Smooth muscle cell of the brain vasculature (primary cell): ENCODE measurements at regions not wholly inside any gene's neighbourhood (a gene's known extent, or its start where the extent isn't known, plus 50 kb on each side); places are given as distances from the start of the nearest gene placed in this dataset.
"Not testable (repeated sequence)": the region's sequence is repeated elsewhere in the genome, so short reads cannot be mapped to it uniquely, and the experiment has no call there.

ENCODE experiments used
- DNase-seq: peaks from one replicate; pipeline ENCODE4 v3.0.0-alpha.2; 2012; ENCODE audit warnings: low read depth, low spot score

- no peak for DNase-seq
Measured at GRCh38 chr6:72533606-72534005, 88.3 kb upstream of the KCNQ5 start.

DNA sequence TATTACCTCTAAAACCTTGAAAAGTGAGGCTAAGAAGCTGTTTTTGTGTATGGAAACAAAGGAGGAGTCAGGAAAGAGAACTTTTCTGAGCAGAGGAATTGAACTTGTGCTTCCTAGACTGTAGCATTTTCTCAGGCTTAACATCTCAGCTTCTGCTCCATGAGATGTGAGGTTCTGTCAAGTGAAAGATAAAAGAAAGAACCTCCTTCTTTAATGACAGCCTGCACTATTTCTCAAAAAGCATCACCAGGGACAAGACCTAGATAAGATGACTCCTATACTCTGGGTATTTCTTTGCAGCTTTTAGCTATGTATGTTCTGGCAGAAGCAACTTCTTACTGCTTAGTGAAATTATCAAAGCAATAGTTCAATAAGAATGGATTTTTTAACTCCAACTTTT lies 87.6 kb upstream of the KCNQ5 start:
- no peak for DNase-seq

GRCh38 chr6:72535124-72535523 lies 86.7 kb upstream of the KCNQ5 start:
- DNase-seq: no peak

GRCh38 chr6:72547020-72547419 lies 74.8 kb upstream of the KCNQ5 start:
- no peak for DNase-seq

DNA sequence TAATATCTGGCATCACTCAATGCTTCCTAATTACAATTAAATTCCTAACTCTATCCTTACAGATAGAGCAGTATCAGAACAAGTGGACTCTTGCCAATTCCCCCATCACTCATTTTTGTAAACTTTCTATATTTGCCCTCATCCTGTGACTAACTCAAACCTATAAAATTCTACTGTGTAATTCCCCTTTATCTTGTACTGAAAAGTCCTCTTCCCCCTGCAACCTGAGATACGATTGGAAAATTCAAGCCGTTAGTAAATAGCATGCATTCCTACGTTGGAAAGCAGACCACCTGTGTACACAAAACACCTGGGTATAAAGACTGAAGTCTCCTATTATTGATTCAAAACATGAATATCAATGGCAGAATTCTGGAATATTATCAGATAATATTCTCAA lies 70.4 kb upstream of the KCNQ5 start:
- DNase-seq: no peak

DNA sequence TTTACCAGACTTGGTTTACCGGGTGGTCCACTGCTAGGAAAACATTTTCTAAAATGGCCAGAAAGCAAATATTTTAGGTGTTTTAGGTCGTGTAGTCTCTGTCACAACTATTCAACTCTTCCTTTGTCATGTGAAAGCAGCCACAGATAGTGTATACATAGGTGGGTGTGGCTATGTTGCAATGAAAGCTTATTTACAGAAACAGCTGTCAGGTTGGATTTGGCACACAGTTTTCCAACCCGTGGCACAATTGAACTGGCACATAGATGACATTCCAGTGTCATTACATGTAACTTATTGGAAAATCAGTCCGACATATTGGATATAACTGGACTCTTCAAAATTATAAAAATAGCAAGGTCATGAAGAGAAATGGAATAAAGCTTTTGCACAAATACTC lies 68.9 kb upstream of the KCNQ5 start:
- no peak for DNase-seq

- DNase-seq: no peak
Measured at GRCh38 chr6:72553531-72554511, 68.0 kb upstream of the KCNQ5 start.

DNA sequence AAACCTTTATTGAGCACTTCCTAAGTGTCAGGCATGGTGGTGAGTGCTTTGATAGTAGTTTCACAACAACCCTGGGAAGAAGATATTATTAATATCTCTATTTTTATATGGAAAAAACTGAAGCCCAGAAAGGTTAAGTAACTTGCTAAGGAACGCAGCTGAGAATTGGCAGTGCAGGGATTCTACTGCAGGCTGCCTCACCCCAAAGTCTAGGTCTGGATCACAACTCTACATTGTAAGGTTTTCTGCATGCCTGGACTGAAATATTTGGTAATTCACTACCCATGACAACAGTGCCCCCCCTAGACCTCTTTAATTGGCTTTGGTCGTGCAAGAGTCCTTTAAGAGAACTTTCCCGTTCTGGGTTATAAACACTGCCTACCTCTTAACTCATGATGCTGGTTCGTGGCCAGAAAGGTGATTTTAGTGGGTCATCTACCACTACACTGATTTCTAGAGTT lies 67.1 kb upstream of the KCNQ5 start:
- DNase-seq: no peak

DNA sequence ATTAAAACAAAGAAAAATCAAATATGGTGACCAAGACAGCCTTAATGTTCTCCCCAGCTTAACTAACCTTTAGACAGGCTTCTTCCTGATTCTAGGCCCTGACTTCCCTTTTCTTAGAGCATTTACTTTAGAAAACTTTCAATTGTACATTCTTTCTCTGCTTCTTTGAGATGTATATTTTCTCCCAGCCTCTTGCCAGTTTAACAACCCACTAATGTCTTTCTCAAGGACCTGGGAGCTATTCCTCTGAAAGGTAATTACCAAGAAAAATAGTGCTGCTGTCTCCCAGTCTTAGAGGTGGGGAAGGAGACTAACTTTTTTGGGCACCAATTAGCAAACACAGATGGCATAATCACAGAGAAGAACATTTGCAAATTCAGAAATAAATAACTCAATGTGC lies 62.8 kb upstream of the KCNQ5 start:
- DNase-seq: no peak

DNA sequence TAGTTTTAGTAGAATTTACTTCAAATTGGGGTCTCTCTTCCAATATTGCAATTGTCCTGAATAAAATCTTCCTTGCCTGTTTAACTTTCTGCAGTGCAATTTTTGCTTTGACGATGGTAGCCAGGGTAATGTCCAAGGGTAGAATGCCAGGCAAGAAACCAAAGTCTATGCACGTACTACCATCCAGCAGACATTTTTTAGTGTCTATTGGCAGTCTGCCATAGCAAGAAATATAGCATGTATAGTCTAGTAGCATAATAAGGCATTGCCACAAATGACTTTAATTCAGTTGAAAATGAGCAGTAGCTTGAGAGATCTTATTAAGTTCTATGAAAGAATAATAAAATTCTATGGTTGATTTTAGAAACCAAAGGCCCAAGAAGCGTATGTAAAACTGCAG lies 62.3 kb upstream of the KCNQ5 start:
- DNase-seq: no peak

GRCh38 chr6:72560721-72561593 lies 60.9 kb upstream of the KCNQ5 start:
- DNase-seq: no peak

DNA sequence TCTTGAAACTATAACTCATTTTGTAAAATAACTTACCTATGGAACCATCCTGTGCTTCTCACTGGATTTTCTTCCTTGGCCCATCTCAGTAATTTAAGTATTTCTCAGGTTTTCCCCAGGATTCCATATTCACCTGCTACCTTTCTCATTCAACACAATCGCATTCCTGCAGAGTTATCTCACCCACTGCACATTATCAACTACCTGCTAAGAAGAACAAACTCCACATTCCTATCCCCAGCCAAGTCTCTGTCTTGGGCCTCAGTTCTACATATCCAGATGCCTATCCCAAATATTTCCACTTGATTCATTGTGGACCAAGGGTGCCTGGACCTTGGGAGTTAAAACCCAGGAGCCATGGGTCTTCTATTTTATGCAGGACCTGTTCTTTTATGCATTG lies 60.2 kb upstream of the KCNQ5 start:
- no peak for DNase-seq

DNA sequence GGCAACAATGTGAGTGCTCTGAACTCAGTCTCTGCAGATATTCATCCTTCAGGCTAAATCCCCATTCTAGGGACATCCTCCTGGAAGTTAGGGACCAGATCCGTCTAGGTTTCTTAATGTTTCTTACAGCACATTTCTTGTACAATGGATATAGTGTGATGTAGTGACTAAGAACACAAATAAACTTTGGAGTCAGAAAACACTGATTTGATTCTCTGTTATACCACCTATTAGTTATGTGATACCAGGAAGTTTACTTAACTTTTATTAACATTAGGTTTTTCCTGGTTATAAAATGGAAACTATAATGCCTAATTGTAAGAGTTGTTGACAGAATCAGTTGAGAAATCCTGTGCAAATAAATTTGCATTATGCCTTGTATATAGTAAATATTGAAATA lies 57.6 kb upstream of the KCNQ5 start:
- no peak for DNase-seq

- DNase-seq: not testable (repeated sequence)
Measured at GRCh38 chr6:72571993-72572392, 49.9 kb upstream of the KCNQ5 start.
